HCT116 (cell line): ENCODE measurements at regions not wholly inside any gene's neighbourhood (a gene's known extent, or its start where the extent isn't known, plus 50 kb on each side); places are given as distances from the start of the nearest gene placed in this dataset.
"Not testable (repeated sequence)": the region's sequence is repeated elsewhere in the genome, so short reads cannot be mapped to it uniquely, and the experiment has no call there.

Source experiments
- CTCF ChIP-seq, 3 experiments: fragments of 200-600 bp in 1 of 3; sonication (generic) in 1 of 3; IDR thresholded peaks in 2 of 3; conservative IDR thresholded peaks in 1 of 3; 2 replicates each; pipeline ENCODE4 v1.5.1; 2012 to 2017; ENCODE audit warnings: low read depth in 2 of 3, low read length in 2 of 3, antibody characterized with exemption in 1 of 3, borderline replicate concordance in 1 of 3, control low read depth in 1 of 3, mild to moderate bottlenecking in 1 of 3, mixed read lengths in 1 of 3, mixed run types in 1 of 3, moderate library complexity in 1 of 3; ENCODE audit not compliant: insufficient read depth in 1 of 3
- EZH2phosphoT487 ChIP-seq: fragments of 200-600 bp; IDR thresholded peaks from 2 replicates; pipeline ENCODE4 v1.6.1; 2018; ENCODE audit warnings: antibody characterized with exemption, borderline replicate concordance
- ZNF274 ChIP-seq: fragments of 200-500 bp; sonication (Bioruptor generic); IDR thresholded peaks from 2 replicates; pipeline ENCODE4 v1.6.1; 2014; ENCODE audit warnings: mild to moderate bottlenecking, low read depth, low read length, inconsistent platforms

GRCh38 chr5:52156809-52157208 lies 630.9 kb upstream of the ITGA1 start:
- not testable (repeated sequence) for TF ChIP-seq EZH2phosphoT487; CTCF (IDR thresholded peaks at IDR 0.05 in 2 of 3, conservative IDR thresholded peaks at IDR 0.05 in 1 of 3; ENCODE audit: borderline replicate concordance in 1 of 3, insufficient read depth in 1 of 3, low read depth in 2 of 3, low read length in 2 of 3); ZNF274
